CD14-positive monocyte (primary cell): ENCODE measurements at regions not wholly inside any gene's neighbourhood (a gene's known extent, or its start where the extent isn't known, plus 50 kb on each side); places are given as distances from the start of the nearest gene placed in this dataset.

Experiments
- DNase-seq, 3 donors: peaks; one replicate each; pipeline ENCODE4 v3.0.0-alpha.2; 2011 to 2022
- H2AFZ ChIP-seq: 2 replicates; pipeline ENCODE4 v1.6.0; 2012; ENCODE audit warnings: mild to moderate bottlenecking, low read depth, low read length, inconsistent platforms; ENCODE audit not compliant: insufficient read depth, poor library complexity, severe bottlenecking
- H3K27ac ChIP-seq, 2 donors: 1 replicate in 1 of 2; 2 replicates in 1 of 2; pipeline ENCODE4 v1.5.1; 2012 to 2013; ENCODE audit warnings: low read length in 2 of 2, control low read depth in 1 of 2, inconsistent platforms in 1 of 2, low read depth in 1 of 2, mild to moderate bottlenecking in 1 of 2
- H3K27me3 ChIP-seq, 2 donors: one replicate each; pipeline versions ENCODE4 v1.6.0 to v1.6.1; 2011 to 2013; ENCODE audit warnings: low read length in 2 of 2; ENCODE audit not compliant: control insufficient read depth in 2 of 2, insufficient read depth in 2 of 2
- H3K36me3 ChIP-seq, 2 donors: replicated peaks in 1 of 2; 1 replicate in 1 of 2; 2 replicates in 1 of 2; pipeline versions ENCODE4 v1.5.1 to v1.6.1; 2012 to 2013; ENCODE audit warnings: low read length in 2 of 2, control low read depth in 1 of 2, inconsistent platforms in 1 of 2, mild to moderate bottlenecking in 1 of 2; ENCODE audit not compliant: insufficient read depth in 2 of 2, control insufficient read depth in 1 of 2
- H3K4me1 ChIP-seq, 2 donors: 1 replicate in 1 of 2; 2 replicates in 1 of 2; pipeline versions ENCODE4 v1.5.1 to v1.6.1; 2012 to 2013; ENCODE audit warnings: low read length in 2 of 2, control low read depth in 1 of 2, inconsistent platforms in 1 of 2, mild to moderate bottlenecking in 1 of 2, moderate library complexity in 1 of 2; ENCODE audit not compliant: insufficient read depth in 2 of 2, control insufficient read depth in 1 of 2
- H3K4me2 ChIP-seq: replicated peaks from 2 replicates; pipeline ENCODE3; 2012; ENCODE audit warnings: low read length, moderate library complexity, mild to moderate bottlenecking; ENCODE audit not compliant: poor library complexity, severe bottlenecking; ENCODE audit errors: extremely low read depth
- H3K4me3 ChIP-seq, 3 experiments: fragments of 200-600 bp in 1 of 3; sonication (generic) in 1 of 3; replicated peaks in 1 of 3; 1 replicate in 2 of 3; 2 replicates in 1 of 3; pipeline ENCODE4 v1.5.1; 2011 to 2013; ENCODE audit warnings: low read length in 3 of 3, mild to moderate bottlenecking in 3 of 3, control low read depth in 2 of 3, low read depth in 2 of 3, inconsistent platforms in 1 of 3, moderate library complexity in 1 of 3
- H3K79me2 ChIP-seq: 2 replicates; pipeline ENCODE4 v1.6.0; 2012; ENCODE audit warnings: mild to moderate bottlenecking, control low read depth, inconsistent platforms, low read length, moderate library complexity; ENCODE audit not compliant: insufficient read depth
- H3K9ac ChIP-seq: 2 replicates; pipeline ENCODE4 v1.6.0; 2017; ENCODE audit warnings: low read length, mild to moderate bottlenecking; ENCODE audit not compliant: insufficient read depth, poor library complexity, severe bottlenecking
- H3K9me3 ChIP-seq, 2 donors: replicated peaks in 1 of 2; 1 replicate in 1 of 2; 2 replicates in 1 of 2; pipeline versions ENCODE4 v1.5.1 to v1.6.1; 2012 to 2013; ENCODE audit warnings: low read length in 2 of 2, control low read depth in 1 of 2; ENCODE audit not compliant: control insufficient read depth in 1 of 2, insufficient read depth in 1 of 2
- H4K20me1 ChIP-seq: 2 replicates; pipeline ENCODE4 v1.6.0; 2012; ENCODE audit warnings: mild to moderate bottlenecking, low read length, control low read depth, moderate library complexity; ENCODE audit not compliant: insufficient read depth
- H3K27ac Mint-ChIP-seq, 7 donors: one replicate each; pipeline ENCODE4 v1.8.0; 2020; ENCODE audit warnings: mild to moderate bottlenecking in 7 of 7, mixed read lengths in 7 of 7, moderate library complexity in 6 of 7, inconsistent platforms in 2 of 7
- H3K27me3 Mint-ChIP-seq, 3 donors: one replicate each; pipeline ENCODE4 v1.8.0; 2021 to 2022; ENCODE audit warnings: low read depth in 3 of 3, mild to moderate bottlenecking in 3 of 3, mixed read lengths in 3 of 3, moderate library complexity in 3 of 3, inconsistent platforms in 1 of 3
- H3K36me3 Mint-ChIP-seq, 2 donors: one replicate each; pipeline ENCODE4 v1.8.0; 2020; ENCODE audit warnings: mixed read lengths in 2 of 2, inconsistent platforms in 1 of 2, mild to moderate bottlenecking in 1 of 2
- H3K4me1 Mint-ChIP-seq: one replicate; pipeline ENCODE4 v1.8.0; 2020; ENCODE audit warnings: mild to moderate bottlenecking, mixed read lengths
- H3K4me3 Mint-ChIP-seq, 2 donors: one replicate each; pipeline ENCODE4 v1.8.0; 2020; ENCODE audit warnings: mild to moderate bottlenecking in 2 of 2, mixed read lengths in 2 of 2, moderate library complexity in 1 of 2
- H3K9me3 Mint-ChIP-seq, 7 donors: one replicate each; pipeline ENCODE4 v1.8.0; 2020 to 2022; ENCODE audit warnings: mixed read lengths in 7 of 7, mild to moderate bottlenecking in 6 of 7, moderate library complexity in 6 of 7, inconsistent platforms in 2 of 7
- CTCF ChIP-seq: fragments of 200-600 bp; IDR thresholded peaks from one replicate; pipeline ENCODE4 v1.8.0; 2022; ENCODE audit warnings: antibody characterized with exemption, mild to moderate bottlenecking
- WGBS: methylation state at CpG from one replicate; pipeline ENCODE4 v1.1.5; 2013; ENCODE audit warnings: missing lambda C conversion rate; ENCODE audit not compliant: insufficient coverage; 5-methylcytosine and 5-hydroxymethylcytosine counted together
- intact Hi-C, 2 donors: fragments of 100-400 bp; cut with micrococcal nuclease; formaldehyde crosslinking; loops; one replicate each; pipeline versions ENCODE4 v1.15.0 to v1.15.1; 2023

- no peak overlapping the region for H3K27ac Mint-ChIP-seq
- DNase-seq: no peak
- no peaks in the 10 kb centered on the region for H3K36me3 Mint-ChIP-seq
- Histone ChIP-seq H3K27me3 (no peaks in the 10 kb centered on the region), H3K36me3 (no peaks in the 10 kb centered on the region), H3K4me2 (no peak overlapping the region), H3K9me3 (peaks cover 0 to 3% of the 10 kb centered on the region in 2 donors), H3K4me3 (no peak overlapping the region), H3K79me2 (no peaks in the 10 kb centered on the region), H3K4me1 (no peaks in the 10 kb centered on the region), H3K27ac (no peak overlapping the region), H4K20me1 (no peaks in the 10 kb centered on the region), H2AFZ (no peak overlapping the region), H3K9ac (no peak overlapping the region)
- peaks cover 0 to 7% (median 3%) of the 10 kb centered on the region in 7 donors for H3K9me3 Mint-ChIP-seq
- 100% methylated on average over 1 of the region's 2 CpGs for WGBS
- no peaks in the 10 kb centered on the region for H3K27me3 Mint-ChIP-seq
- H3K4me1 Mint-ChIP-seq: no peaks in the 10 kb centered on the region
- no peak for TF ChIP-seq CTCF
- no peak overlapping the region for H3K4me3 Mint-ChIP-seq
- intact Hi-C loops: no loop called here
Observed at GRCh38 chr10:10350050-10350449, 667.6 kb upstream of the CELF2 start.

- TF ChIP-seq CTCF: no peak
- no peak overlapping the region for H3K9ac ChIP-seq
- H3K27me3 ChIP-seq: no peaks in the 10 kb centered on the region
- H3K27ac ChIP-seq: no peak overlapping the region
- Mint-ChIP-seq H3K27me3 (peaks cover 0 to 1% (median 0%) of the 10 kb centered on the region in 3 donors), H3K9me3 (peaks cover 0 to 7% (median 3%) of the 10 kb centered on the region in 7 donors), H3K36me3 (no peaks in the 10 kb centered on the region), H3K4me3 (no peak overlapping the region), H3K27ac (no peak overlapping the region), H3K4me1 (no peaks in the 10 kb centered on the region)
- no peak for DNase-seq
- H3K4me1 ChIP-seq: no peaks in the 10 kb centered on the region
- H4K20me1 ChIP-seq: no peaks in the 10 kb centered on the region
- no peak overlapping the region for H2AFZ ChIP-seq
- intact Hi-C loops: no loop called here
- H3K4me2 ChIP-seq: no peak overlapping the region
- WGBS: no CpG with 5 or more reads among the region's 2 CpGs
- no peaks in the 10 kb centered on the region for H3K36me3 ChIP-seq
- H3K4me3 ChIP-seq: no peak overlapping the region
- H3K9me3 ChIP-seq: no peaks in the 10 kb centered on the region
- no peaks in the 10 kb centered on the region for H3K79me2 ChIP-seq
Observed at GRCh38 chr10:10351451-10351850, 666.2 kb upstream of the CELF2 start.
